ENCODE measurements at regions not wholly inside any gene's neighbourhood (a gene's known extent, or its start where the extent isn't known, plus 50 kb on each side); places are given as distances from the start of the nearest gene placed in this dataset.
"Not testable (repeated sequence)": the region's sequence is repeated elsewhere in the genome, so short reads cannot be mapped to it uniquely, and the experiment has no call there.

- Histone ChIP-seq H3K4me3 (replicated peaks; ENCODE audit: low read depth, low read length) (no peak overlapping the region), H3K27me3 (replicated peaks; ENCODE audit: control insufficient read depth, insufficient read depth, low read length) (no peaks in the 10 kb centered on the region), H3K36me3 (ENCODE audit: control insufficient read depth, insufficient read depth, low read length) (no peaks in the 10 kb centered on the region)
- TF ChIP-seq, protein P1, sequence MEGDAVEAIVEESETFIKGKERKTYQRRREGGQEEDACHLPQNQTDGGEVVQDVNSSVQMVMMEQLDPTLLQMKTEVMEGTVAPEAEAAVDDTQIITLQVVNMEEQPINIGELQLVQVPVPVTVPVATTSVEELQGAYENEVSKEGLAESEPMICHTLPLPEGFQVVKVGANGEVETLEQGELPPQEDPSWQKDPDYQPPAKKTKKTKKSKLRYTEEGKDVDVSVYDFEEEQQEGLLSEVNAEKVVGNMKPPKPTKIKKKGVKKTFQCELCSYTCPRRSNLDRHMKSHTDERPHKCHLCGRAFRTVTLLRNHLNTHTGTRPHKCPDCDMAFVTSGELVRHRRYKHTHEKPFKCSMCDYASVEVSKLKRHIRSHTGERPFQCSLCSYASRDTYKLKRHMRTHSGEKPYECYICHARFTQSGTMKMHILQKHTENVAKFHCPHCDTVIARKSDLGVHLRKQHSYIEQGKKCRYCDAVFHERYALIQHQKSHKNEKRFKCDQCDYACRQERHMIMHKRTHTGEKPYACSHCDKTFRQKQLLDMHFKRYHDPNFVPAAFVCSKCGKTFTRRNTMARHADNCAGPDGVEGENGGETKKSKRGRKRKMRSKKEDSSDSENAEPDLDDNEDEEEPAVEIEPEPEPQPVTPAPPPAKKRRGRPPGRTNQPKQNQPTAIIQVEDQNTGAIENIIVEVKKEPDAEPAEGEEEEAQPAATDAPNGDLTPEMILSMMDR (IDR thresholded peaks at IDR 0.05; ENCODE audit: insufficient read depth, low read length, poor library complexity, severe bottlenecking), result no peak
- DNase-seq (ENCODE audit: extremely low read depth, insufficient read length), result no peak
Observed at GRCh38 chr7:81004098-81004497, 85.2 kb upstream of the SEMA3C start.

- Histone ChIP-seq H3K36me3 (ENCODE audit: control insufficient read depth, insufficient read depth, low read length) (no peaks in the 10 kb centered on the region), H3K27me3 (replicated peaks; ENCODE audit: control insufficient read depth, insufficient read depth, low read length) (no peaks in the 10 kb centered on the region), H3K4me3 (replicated peaks; ENCODE audit: low read depth, low read length) (no peak overlapping the region)
- no peak for DNase-seq (ENCODE audit: extremely low read depth, insufficient read length)
- TF ChIP-seq, protein P1 (IDR thresholded peaks at IDR 0.05; ENCODE audit: insufficient read depth, low read length, poor library complexity, severe bottlenecking), result no peak
Observed at GRCh38 chr7:81003326-81003725, 84.5 kb upstream of the SEMA3C start.

GRCh38 chr7:81002421-81002820, 83.6 kb upstream of the SEMA3C start:
- no peak for DNase-seq (ENCODE audit: extremely low read depth, insufficient read length)
- Histone ChIP-seq H3K4me3 (replicated peaks; ENCODE audit: low read depth, low read length) (no peak overlapping the region), H3K27me3 (replicated peaks; ENCODE audit: control insufficient read depth, insufficient read depth, low read length) (no peaks in the 10 kb centered on the region), H3K36me3 (ENCODE audit: control insufficient read depth, insufficient read depth, low read length) (no peaks in the 10 kb centered on the region)
- TF ChIP-seq, protein P1 (IDR thresholded peaks at IDR 0.05; ENCODE audit: insufficient read depth, low read length, poor library complexity, severe bottlenecking), result no peak

- no peaks in the 10 kb centered on the region for H3K36me3 ChIP-seq (ENCODE audit: control insufficient read depth, insufficient read depth, low read length)
- DNase-seq (ENCODE audit: extremely low read depth, insufficient read length), result no peak
- TF ChIP-seq, protein P1 (IDR thresholded peaks at IDR 0.05; ENCODE audit: insufficient read depth, low read length, poor library complexity, severe bottlenecking), result no peak
- no peak overlapping the region for H3K4me3 ChIP-seq (replicated peaks; ENCODE audit: low read depth, low read length)
- H3K27me3 ChIP-seq (replicated peaks; ENCODE audit: control insufficient read depth, insufficient read depth, low read length), result no peaks in the 10 kb centered on the region
Observed at GRCh38 chr7:80999771-81000170, 80.9 kb upstream of the SEMA3C start.

- H3K36me3 ChIP-seq (ENCODE audit: control insufficient read depth, insufficient read depth, low read length), result no peaks in the 10 kb centered on the region
- no peak for DNase-seq (ENCODE audit: extremely low read depth, insufficient read length)
- TF ChIP-seq, protein P1 (IDR thresholded peaks at IDR 0.05; ENCODE audit: insufficient read depth, low read length, poor library complexity, severe bottlenecking), result no peak
- H3K4me3 ChIP-seq (replicated peaks; ENCODE audit: low read depth, low read length), result no peak overlapping the region
- no peaks in the 10 kb centered on the region for H3K27me3 ChIP-seq (replicated peaks; ENCODE audit: control insufficient read depth, insufficient read depth, low read length)
Observed at GRCh38 chr7:80999100-80999499, 80.2 kb upstream of the SEMA3C start.

DNA sequence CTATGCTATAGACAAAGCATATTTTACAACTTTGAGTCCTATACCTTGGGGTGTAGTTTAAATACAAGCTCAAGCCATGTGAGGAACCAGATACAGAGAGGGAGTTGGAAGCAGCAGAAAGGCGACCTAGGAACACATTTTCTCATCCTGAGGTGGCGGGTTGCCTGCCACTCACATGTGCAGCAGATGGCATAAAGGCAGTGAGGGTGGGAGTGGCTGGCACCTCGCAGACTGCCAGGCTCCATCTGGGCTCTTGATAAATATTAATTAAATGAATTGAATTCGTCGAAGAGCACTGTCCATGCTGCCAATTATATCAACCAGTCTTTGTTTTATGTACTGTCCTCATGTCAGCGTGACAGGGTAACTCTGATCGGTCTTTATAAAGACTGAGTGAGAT, 79.0 kb upstream of the SEMA3C start:
- no peak for DNase-seq (ENCODE audit: extremely low read depth, insufficient read length)
- H3K4me3 ChIP-seq (replicated peaks; ENCODE audit: low read depth, low read length), result no peak overlapping the region
- TF ChIP-seq, protein P1 (IDR thresholded peaks at IDR 0.05; ENCODE audit: insufficient read depth, low read length, poor library complexity, severe bottlenecking), result no peak
- H3K36me3 ChIP-seq (ENCODE audit: control insufficient read depth, insufficient read depth, low read length), result no peaks in the 10 kb centered on the region
- no peaks in the 10 kb centered on the region for H3K27me3 ChIP-seq (replicated peaks; ENCODE audit: control insufficient read depth, insufficient read depth, low read length)

DNA sequence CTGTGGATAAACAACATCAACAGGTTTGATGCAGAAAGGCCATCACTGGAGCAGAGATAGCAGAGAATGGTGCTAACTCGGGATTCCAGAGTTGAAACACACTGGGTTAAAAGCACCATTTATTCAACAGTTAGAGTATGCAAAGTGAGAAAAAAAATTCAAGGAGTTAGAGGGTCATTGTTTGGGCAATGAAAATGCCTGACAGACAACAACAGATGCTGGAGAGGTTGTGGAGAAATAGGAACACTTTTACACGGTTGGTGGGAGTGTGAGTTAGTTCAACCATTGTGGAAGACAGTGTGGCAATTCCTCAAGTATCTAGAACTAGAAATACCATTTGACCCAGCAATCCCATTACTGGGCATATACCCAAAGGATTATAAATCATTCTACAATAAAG, 77.4 kb upstream of the SEMA3C start:
- H3K27me3 ChIP-seq (replicated peaks; ENCODE audit: control insufficient read depth, insufficient read depth, low read length); H3K36me3 ChIP-seq (ENCODE audit: control insufficient read depth, insufficient read depth, low read length); H3K4me3 ChIP-seq (replicated peaks; ENCODE audit: low read depth, low read length); DNase-seq (ENCODE audit: extremely low read depth, insufficient read length): not testable (repeated sequence)

Measured in GM06990 (cell line).